Activated B cell treated with CpG ODN at 0.5 μM for 24 hours (primary cell): ENCODE measurements at regions not wholly inside any gene's neighbourhood (a gene's known extent, or its start where the extent isn't known, plus 50 kb on each side); places are given as distances from the start of the nearest gene placed in this dataset.
"Not testable (repeated sequence)": the region's sequence is repeated elsewhere in the genome, so short reads cannot be mapped to it uniquely, and the experiment has no call there.

Experiments
- ATAC-seq: fragments of 200-7000 bp; cut with Tn5 transposase; one replicate; pipeline ENCODE4 v1.10.0; 2021; ENCODE audit warnings: low read depth, mild to moderate bottlenecking, moderate library complexity
- CTCF ChIA-PET: fragments of 350-600 bp; sonication (Branson Sonifier 250); formaldehyde crosslinking; loops from one replicate; lab custom pipeline; 2021; ENCODE audit warnings: antibody characterized with exemption; lab: Charles Lee
- POLR2A ChIA-PET: fragments of 350-600 bp; sonication (Branson Sonifier 250); formaldehyde crosslinking; loops from one replicate; lab custom pipeline; 2021; ENCODE audit warnings: antibody characterized with exemption; lab: Charles Lee
- DNase-seq: peaks from one replicate; pipeline ENCODE4 v3.0.0; 2022
- H3K27ac Mint-ChIP-seq: one replicate; pipeline ENCODE4 v1.8.0; 2020; ENCODE audit warnings: mixed read lengths
- H3K27me3 Mint-ChIP-seq: one replicate; pipeline ENCODE4 v1.8.0; 2021; ENCODE audit warnings: mixed read lengths
- H3K36me3 Mint-ChIP-seq: one replicate; pipeline ENCODE4 v1.8.0; 2021; ENCODE audit warnings: low read depth, mixed read lengths
- H3K4me1 Mint-ChIP-seq: one replicate; pipeline ENCODE4 v1.8.0; 2021; ENCODE audit warnings: mixed read lengths
- H3K4me3 Mint-ChIP-seq: one replicate; pipeline ENCODE4 v1.8.0; 2020; ENCODE audit warnings: mild to moderate bottlenecking, mixed read lengths
- H3K9me3 Mint-ChIP-seq: one replicate; pipeline ENCODE4 v1.8.0; 2020; ENCODE audit warnings: mixed read lengths
- CTCF ChIP-seq: fragments of 200-600 bp; IDR thresholded peaks from one replicate; pipeline ENCODE4 v1.8.0; 2022; ENCODE audit warnings: antibody characterized with exemption, mild to moderate bottlenecking
- intact Hi-C: fragments of 100-400 bp; cut with micrococcal nuclease; formaldehyde crosslinking; loops from one replicate; pipeline ENCODE4 v1.15.1; 2024

GRCh38 chr20:29306390-29307072 lies 1950.9 kb upstream of the DEFB115 start:
- no peak for TF ChIP-seq CTCF
- Mint-ChIP-seq H3K4me3 (no peak overlapping the region), H3K27me3 (no peaks in the 10 kb centered on the region), H3K9me3 (peaks cover 24% of the 10 kb centered on the region), H3K4me1 (no peaks in the 10 kb centered on the region), H3K27ac (no peak overlapping the region), H3K36me3 (no peaks in the 10 kb centered on the region)
- intact Hi-C loops = no loop called here
- ATAC-seq (no peak), DNase-seq (no peak)
- ChIA-PET POLR2A (no interaction called here), CTCF (no interaction called here)

- POLR2A ChIA-PET, DNase-seq, H3K27ac Mint-ChIP-seq, CTCF ChIA-PET, intact Hi-C loops, H3K4me1 Mint-ChIP-seq, H3K4me3 Mint-ChIP-seq, H3K27me3 Mint-ChIP-seq, H3K36me3 Mint-ChIP-seq, ATAC-seq: not testable (repeated sequence)
- peaks cover 24% of the 10 kb centered on the region for H3K9me3 Mint-ChIP-seq
Observed at GRCh38 chr20:29307484-29307883, 1950.0 kb upstream of the DEFB115 start.

- peaks cover 24% of the 10 kb centered on the region for H3K9me3 Mint-ChIP-seq
- H3K4me3 Mint-ChIP-seq, H3K36me3 Mint-ChIP-seq, DNase-seq, CTCF ChIA-PET, H3K27me3 Mint-ChIP-seq, H3K4me1 Mint-ChIP-seq, POLR2A ChIA-PET, H3K27ac Mint-ChIP-seq, ATAC-seq, intact Hi-C loops: not testable (repeated sequence)
Observed at GRCh38 chr20:29308956-29309355, 1948.5 kb upstream of the DEFB115 start.

- H3K4me1 Mint-ChIP-seq, H3K27ac Mint-ChIP-seq, H3K4me3 Mint-ChIP-seq, POLR2A ChIA-PET, DNase-seq, CTCF ChIA-PET, H3K36me3 Mint-ChIP-seq, ATAC-seq, H3K27me3 Mint-ChIP-seq, intact Hi-C loops: not testable (repeated sequence)
- peaks cover 24% of the 10 kb centered on the region for H3K9me3 Mint-ChIP-seq
Observed at GRCh38 chr20:29309481-29309880, 1948.0 kb upstream of the DEFB115 start.

- H3K9me3 Mint-ChIP-seq = peaks cover 13% of the 10 kb centered on the region
- intact Hi-C loops, ATAC-seq, H3K36me3 Mint-ChIP-seq, H3K4me3 Mint-ChIP-seq, H3K27me3 Mint-ChIP-seq, CTCF ChIA-PET, H3K4me1 Mint-ChIP-seq, DNase-seq, POLR2A ChIA-PET, H3K27ac Mint-ChIP-seq: not testable (repeated sequence)
Observed at GRCh38 chr20:29311046-29311445, 1946.4 kb upstream of the DEFB115 start.

- H3K36me3 Mint-ChIP-seq, ATAC-seq, H3K4me3 Mint-ChIP-seq, H3K27me3 Mint-ChIP-seq, H3K4me1 Mint-ChIP-seq, H3K27ac Mint-ChIP-seq, intact Hi-C loops, DNase-seq, POLR2A ChIA-PET, CTCF ChIA-PET: not testable (repeated sequence)
- peaks cover 13% of the 10 kb centered on the region for H3K9me3 Mint-ChIP-seq
Observed at GRCh38 chr20:29312679-29313078, 1944.8 kb upstream of the DEFB115 start.

GRCh38 chr20:29313481-29313880 lies 1944.0 kb upstream of the DEFB115 start:
- no peak for TF ChIP-seq CTCF
- Mint-ChIP-seq H3K27me3 (no peaks in the 10 kb centered on the region), H3K27ac (no peak overlapping the region), H3K4me1 (no peaks in the 10 kb centered on the region), H3K9me3 (peaks cover 8% of the 10 kb centered on the region), H3K4me3 (no peak overlapping the region), H3K36me3 (no peaks in the 10 kb centered on the region)
- intact Hi-C loops = no loop called here
- POLR2A ChIA-PET = no interaction called here
- DNase-seq = no peak
- CTCF ChIA-PET = no interaction called here
- ATAC-seq = no peak
